IMR-90 (cell line): ENCODE measurements at regions not wholly inside any gene's neighbourhood (a gene's known extent, or its start where the extent isn't known, plus 50 kb on each side); places are given as distances from the start of the nearest gene placed in this dataset.

Experiments
- ATAC-seq: fragments of 200-7000 bp; cut with Tn5 transposase; 2 replicates; pipeline ENCODE4 v1.9.1; 2020; ENCODE audit warnings: low read depth, mild to moderate bottlenecking, moderate library complexity
- BruUV-seq: library from RNA; stranded (reverse); fragments of 400-500 nt; replicated peaks from 2 replicates; lab custom pipeline; 2021; lab: Mats Ljungman, UMichigan
- CTCF ChIA-PET: fragments of 300-600 bp; formaldehyde crosslinking; extraction: SDS; loops from one replicate; lab custom pipeline; 2021; ENCODE audit warnings: antibody characterized with exemption; lab: Yijun Ruan, JAX
- POLR2A ChIA-PET: fragments of 300-600 bp; sonication (Branson Sonifier 250); formaldehyde crosslinking; loops from one replicate; lab custom pipeline; 2022; ENCODE audit warnings: antibody characterized with exemption; ENCODE audit not compliant: unreplicated experiment; lab: Charles Lee
- DNase-seq: peaks from one replicate; pipeline ENCODE4 v3.0.0; 2013
- H2AFZ ChIP-seq: replicated peaks from 2 replicates; pipeline ENCODE3; 2013; ENCODE audit warnings: low read length, mild to moderate bottlenecking; ENCODE audit not compliant: poor library complexity
- H2AK5ac ChIP-seq: 2 replicates; pipeline ENCODE4 v1.6.1; 2013; ENCODE audit warnings: low read depth, low read length, inconsistent platforms
- H2AK9ac ChIP-seq: replicated peaks from 2 replicates; pipeline ENCODE3; 2013; ENCODE audit warnings: mild to moderate bottlenecking, low read depth, low read length, moderate library complexity; ENCODE audit not compliant: poor library complexity
- H2BK120ac ChIP-seq: 2 replicates; pipeline ENCODE4 v1.6.1; 2013; ENCODE audit warnings: low read depth, low read length, inconsistent platforms
- H2BK15ac ChIP-seq: 3 replicates; pipeline ENCODE4 v1.6.1; 2013; ENCODE audit warnings: low read depth, low read length, inconsistent platforms
- H2BK20ac ChIP-seq: 2 replicates; pipeline ENCODE4 v1.6.1; 2013; ENCODE audit warnings: low read depth, mild to moderate bottlenecking, inconsistent platforms, low read length, moderate library complexity
- H2BK5ac ChIP-seq: 2 replicates; pipeline ENCODE4 v1.6.1; 2013; ENCODE audit warnings: mild to moderate bottlenecking, low read depth, low read length, inconsistent platforms; ENCODE audit not compliant: poor library complexity, severe bottlenecking
- H3K14ac ChIP-seq: replicated peaks from 2 replicates; pipeline ENCODE4 v1.6.1; 2013; ENCODE audit warnings: low read depth, low read length, inconsistent platforms
- H3K18ac ChIP-seq: 2 replicates; pipeline ENCODE4 v1.6.1; 2013; ENCODE audit warnings: low read depth, low read length, control low read depth
- H3K23ac ChIP-seq: 2 replicates; pipeline ENCODE4 v1.6.1; 2013; ENCODE audit warnings: low read depth, low read length, inconsistent platforms
- H3K27ac ChIP-seq: 2 replicates; pipeline ENCODE4 v1.5.1; 2013; ENCODE audit warnings: mild to moderate bottlenecking, control low read depth, low read length; ENCODE audit not compliant: insufficient read depth
- H3K27me3 ChIP-seq: 2 replicates; pipeline ENCODE4 v1.6.1; 2013; ENCODE audit warnings: low read length; ENCODE audit not compliant: control insufficient read depth, insufficient read depth
- H3K36me3 ChIP-seq: 2 replicates; pipeline ENCODE4 v1.6.1; 2013; ENCODE audit warnings: low read length, mixed read lengths; ENCODE audit not compliant: control insufficient read depth, insufficient read depth
- H3K4ac ChIP-seq: 2 replicates; pipeline ENCODE4 v1.6.1; 2013; ENCODE audit warnings: low read depth, low read length, inconsistent platforms
- H3K4me1 ChIP-seq: 2 replicates; pipeline ENCODE4 v1.6.1; 2013; ENCODE audit warnings: low read length, mixed read lengths; ENCODE audit not compliant: control insufficient read depth, insufficient read depth
- H3K4me2 ChIP-seq: 2 replicates; pipeline ENCODE4 v1.6.1; 2013; ENCODE audit warnings: low read depth, mild to moderate bottlenecking, control low read depth, low read length, moderate library complexity
- H3K4me3 ChIP-seq: 2 replicates; pipeline ENCODE4 v1.5.1; 2013; ENCODE audit warnings: low read depth, mild to moderate bottlenecking, control low read depth, low read length, moderate library complexity; ENCODE audit not compliant: insufficient read depth
- H3K56ac ChIP-seq: 2 replicates; pipeline ENCODE4 v1.6.1; 2013; ENCODE audit warnings: low read length, inconsistent platforms; ENCODE audit not compliant: insufficient read depth; ENCODE audit errors: extremely low read depth
- H3K79me1 ChIP-seq, 2 experiments: 2 replicates each; pipeline ENCODE4 v1.6.1; 2013; ENCODE audit warnings: low read length in 2 of 2, inconsistent platforms in 1 of 2, low read depth in 1 of 2
- H3K9ac ChIP-seq: 2 replicates; pipeline ENCODE4 v1.6.1; 2013; ENCODE audit warnings: low read depth, low read length, control low read depth
- H3K9me1 ChIP-seq: 2 replicates; pipeline ENCODE4 v1.6.1; 2013; ENCODE audit warnings: low read length, inconsistent platforms; ENCODE audit not compliant: insufficient read depth
- H3K9me3 ChIP-seq: 2 replicates; pipeline ENCODE4 v1.6.1; 2013; ENCODE audit warnings: low read length; ENCODE audit not compliant: control insufficient read depth, insufficient read depth
- H4K20me1 ChIP-seq: 2 replicates; pipeline ENCODE4 v1.6.1; 2013; ENCODE audit warnings: low read length, inconsistent platforms; ENCODE audit not compliant: insufficient read depth
- H4K5ac ChIP-seq: 2 replicates; pipeline ENCODE4 v1.6.1; 2013; ENCODE audit warnings: mild to moderate bottlenecking, low read depth, low read length, control low read depth
- H4K8ac ChIP-seq, 2 experiments: 2 replicates each; pipeline ENCODE4 v1.6.1; 2013; ENCODE audit warnings: low read depth in 2 of 2, low read length in 2 of 2, control low read depth in 1 of 2, inconsistent platforms in 1 of 2
- H4K91ac ChIP-seq: 2 replicates; pipeline ENCODE4 v1.6.1; 2013; ENCODE audit warnings: low read depth, low read length, inconsistent platforms; ENCODE audit not compliant: insufficient read depth
- FOS ChIP-seq: fragments of 150-350 bp; IDR thresholded peaks from 2 replicates; pipeline ENCODE4 v1.6.1; 2016; ENCODE audit warnings: low read depth, low read length
- NFE2L2 ChIP-seq: fragments of 150-350 bp; IDR thresholded peaks from 2 replicates; pipeline ENCODE4 v1.6.1; 2016; ENCODE audit warnings: low read depth, mild to moderate bottlenecking, low read length
- WGBS, 2 experiments: methylation state at CpG; one replicate each; pipeline versions ENCODE4 v1.1.5 to v1.1.7; 2013; ENCODE audit warnings: missing lambda C conversion rate in 2 of 2; ENCODE audit not compliant: insufficient read length in 1 of 2; ENCODE audit errors: extremely low coverage in 2 of 2; 5-methylcytosine and 5-hydroxymethylcytosine counted together
- dilution Hi-C: fragments of 300-500 bp; cut with HindIII; formaldehyde crosslinking; loops from one replicate; pipeline ENCODE4 v1.14.3; 2018; ENCODE audit warnings: low sequenced_read_pairs; ENCODE audit not compliant: unreplicated experiment
- in situ Hi-C: fragments of 300-500 bp; cut with MboI; formaldehyde crosslinking; loops from 3 replicates; pipeline ENCODE4 v1.14.3; 2019; ENCODE audit warnings: low sequenced_read_pairs, inconsistent platforms, mixed read lengths
- intact Hi-C: fragments of 100-400 bp; cut with micrococcal nuclease; formaldehyde crosslinking; loops from 2 replicates; pipeline ENCODE4 v1.10.0; 2022

GRCh38 chr6:48525849-48526248 is 414.9 kb upstream of the PTCHD4 start:
- H4K5ac ChIP-seq: no peak overlapping the region
- in situ Hi-C loops (no loop called here), dilution Hi-C loops (no loop called here), intact Hi-C loops (no loop called here)
- TF ChIP-seq NFE2L2 (no peak), FOS (no peak)
- no peaks in the 10 kb centered on the region for H3K79me1 ChIP-seq
- no peak overlapping the region for H2BK120ac ChIP-seq
- no peak overlapping the region for H3K4me2 ChIP-seq
- H3K9me1 ChIP-seq: no peaks in the 10 kb centered on the region
- no peaks in the 10 kb centered on the region for H3K9me3 ChIP-seq
- no peak overlapping the region for H2BK20ac ChIP-seq
- no peak overlapping the region for H3K27ac ChIP-seq
- no peaks in the 10 kb centered on the region for H4K20me1 ChIP-seq
- WGBS, 2 experiments: no CpG with 5 or more reads among the region's 2 CpGs
- H3K27me3 ChIP-seq: no peaks in the 10 kb centered on the region; the same call in 1 of the 2 replicates
- H3K36me3 ChIP-seq: no peaks in the 10 kb centered on the region
- H2AK5ac ChIP-seq: no peak overlapping the region
- POLR2A ChIA-PET: no interaction called here
- no peak overlapping the region for H3K23ac ChIP-seq
- no peak overlapping the region for H2AFZ ChIP-seq
- BruUV-seq: no TSS peak
- H3K9ac ChIP-seq: no peak overlapping the region
- DNase-seq (no peak), ATAC-seq (no peak)
- H3K4me1 ChIP-seq: no peaks in the 10 kb centered on the region
- no peak overlapping the region for H4K91ac ChIP-seq
- CTCF ChIA-PET: interaction anchor here (1.9 kb wide), 1 partner anchor 14 kb away, joined by 6 read pairs; no protein-coding TSS in a partner anchor
- H3K4me3 ChIP-seq: no peak overlapping the region
- H4K8ac ChIP-seq: no peak overlapping the region
- no peak overlapping the region for H2BK15ac ChIP-seq
- H2BK5ac ChIP-seq: no peak overlapping the region
- no peak overlapping the region for H3K14ac ChIP-seq
- H3K18ac ChIP-seq: no peak overlapping the region
- H2AK9ac ChIP-seq: no peak overlapping the region
- H3K4ac ChIP-seq: no peak overlapping the region
- no peak overlapping the region for H3K56ac ChIP-seq
